HG02840 (cell line): ENCODE measurements at regions not wholly inside any gene's neighbourhood (a gene's known extent, or its start where the extent isn't known, plus 50 kb on each side); places are given as distances from the start of the nearest gene placed in this dataset.

ENCODE experiments used
- ATAC-seq: cut with Tn5 transposase; IDR thresholded peaks from one replicate; pipeline ENCODE4 v1.9.1; 2021; ENCODE audit warnings: mild to moderate bottlenecking, moderate library complexity, moderate number of reproducible peaks; ENCODE audit not compliant: unreplicated experiment, low FRiP score

DNA sequence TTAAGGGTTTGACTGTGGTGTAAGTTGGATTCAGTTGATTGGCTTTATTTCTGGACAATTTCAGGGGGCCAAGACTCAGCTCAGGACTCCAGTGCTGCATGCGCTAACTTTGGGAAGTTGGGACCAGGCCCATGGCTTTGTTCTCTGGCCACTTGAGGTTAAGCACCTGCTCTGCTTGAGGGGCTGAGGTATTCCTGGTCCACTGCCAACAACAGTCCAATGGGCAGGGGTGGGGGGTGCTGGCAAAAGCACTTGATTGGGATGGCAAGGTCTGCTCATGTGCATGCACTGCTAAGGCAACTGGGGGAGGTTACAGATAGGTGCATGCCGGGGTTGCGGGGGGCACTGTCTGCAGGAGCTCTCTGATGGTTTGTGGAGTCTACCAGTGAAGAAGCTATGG lies 52.6 kb upstream of the ASB17 start:
- ATAC-seq = no peak

DNA sequence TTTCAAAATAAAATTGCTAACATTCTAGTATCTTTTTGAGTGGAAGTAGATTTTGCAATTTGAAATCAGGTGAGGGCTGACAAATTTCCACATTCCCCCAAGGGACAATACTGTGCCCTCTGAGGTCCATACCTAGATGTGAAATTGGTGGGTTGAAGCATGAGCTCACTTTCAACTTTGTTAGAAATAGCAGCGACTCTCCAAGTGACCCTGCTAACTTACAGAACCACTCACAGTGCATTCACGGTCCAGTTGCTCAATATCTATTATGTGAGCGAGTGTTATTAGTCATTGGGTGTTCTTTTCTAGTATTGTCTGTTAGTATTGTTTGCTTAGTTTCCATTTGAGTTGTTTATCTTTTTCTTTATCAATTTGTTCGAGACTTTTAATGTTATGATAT lies 53.6 kb upstream of the ASB17 start:
- ATAC-seq = peak; percentile 67

DNA sequence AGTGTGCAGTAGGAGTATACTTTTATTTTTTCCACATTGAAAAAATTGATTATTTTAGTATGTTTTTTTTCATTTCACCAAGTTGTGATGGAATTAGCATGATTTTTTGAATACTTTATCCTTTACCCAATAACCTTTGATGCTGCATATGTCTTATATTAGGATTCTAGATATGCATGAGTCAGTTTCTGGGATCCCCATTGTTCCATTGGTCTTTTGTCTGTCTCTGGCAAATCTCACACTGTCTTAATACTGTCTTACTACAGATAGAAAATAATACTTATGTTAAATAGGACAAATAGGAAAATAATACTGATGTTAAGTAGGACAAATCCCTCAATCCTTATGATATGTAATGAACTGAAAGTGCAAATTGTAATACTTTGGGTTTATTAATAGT lies 54.3 kb upstream of the ASB17 start:
- no peak for ATAC-seq

DNA sequence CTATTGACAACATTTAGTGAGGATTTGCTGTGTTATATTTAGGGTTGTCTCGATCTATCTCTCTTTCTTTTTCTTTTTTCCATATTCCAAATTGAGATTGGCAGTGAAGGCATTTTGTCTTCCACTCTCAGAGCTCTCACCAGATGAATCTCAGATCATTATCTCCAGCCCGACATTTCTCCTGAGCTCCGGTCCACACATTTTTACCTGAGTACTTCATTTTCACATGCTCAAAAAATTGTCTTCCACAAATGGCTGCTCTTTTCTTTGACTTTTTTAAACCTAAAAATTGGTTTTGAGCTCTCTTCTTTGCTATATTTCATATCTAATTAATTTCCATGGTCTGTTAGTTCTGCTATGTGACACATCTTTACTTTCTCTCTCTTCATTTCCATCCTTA lies 56.9 kb upstream of the ASB17 start:
- no peak for ATAC-seq

DNA sequence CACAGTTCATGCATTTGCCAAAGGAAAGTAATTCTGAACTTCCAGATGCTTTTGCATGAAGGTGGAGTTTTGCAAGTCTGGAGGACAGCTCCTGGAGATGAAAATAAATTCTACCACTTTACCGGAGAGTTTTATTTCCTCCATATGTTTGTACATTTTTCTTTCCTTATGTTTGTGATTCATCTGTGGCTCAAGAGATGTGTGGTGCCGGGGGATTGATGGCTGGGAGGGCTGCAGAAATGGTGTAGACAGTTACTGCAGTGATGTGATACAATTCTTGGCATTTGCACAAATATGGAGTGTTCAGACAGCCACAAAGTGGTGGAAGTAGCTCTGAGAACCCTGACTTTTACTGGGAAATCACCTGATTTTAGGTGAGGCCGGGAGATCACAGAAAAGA lies 58.5 kb upstream of the ASB17 start:
- no peak for ATAC-seq

DNA sequence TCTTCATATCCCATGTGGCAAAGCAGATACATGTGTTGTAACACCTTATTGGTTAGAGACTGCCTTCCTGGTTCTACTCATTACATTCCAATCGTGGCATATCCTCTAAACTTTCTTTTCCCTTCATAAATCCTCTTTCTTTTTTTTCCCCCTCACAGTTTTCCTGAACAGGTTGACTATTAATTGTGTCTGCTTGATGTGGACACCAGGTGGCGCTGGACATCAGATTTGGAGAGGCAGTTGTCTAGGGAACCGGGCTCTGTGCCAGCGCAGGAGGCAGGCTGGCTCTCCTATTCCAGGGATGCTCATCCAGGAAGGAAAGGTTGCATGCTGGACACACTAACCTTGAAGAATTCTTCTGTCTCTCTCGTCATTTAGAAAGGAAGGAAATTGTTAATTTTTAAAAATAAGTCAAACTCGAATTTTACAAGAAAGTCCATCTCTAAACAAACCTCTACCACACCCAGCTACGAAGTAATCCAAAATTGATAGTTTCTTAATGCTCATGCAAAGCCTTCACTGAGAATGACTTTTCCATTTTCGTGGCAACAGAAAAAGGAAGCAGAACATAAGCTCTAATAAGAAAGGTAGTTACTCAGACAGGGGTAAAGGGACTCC lies 59.4 kb upstream of the ASB17 start:
- ATAC-seq = peak; percentile 81

DNA sequence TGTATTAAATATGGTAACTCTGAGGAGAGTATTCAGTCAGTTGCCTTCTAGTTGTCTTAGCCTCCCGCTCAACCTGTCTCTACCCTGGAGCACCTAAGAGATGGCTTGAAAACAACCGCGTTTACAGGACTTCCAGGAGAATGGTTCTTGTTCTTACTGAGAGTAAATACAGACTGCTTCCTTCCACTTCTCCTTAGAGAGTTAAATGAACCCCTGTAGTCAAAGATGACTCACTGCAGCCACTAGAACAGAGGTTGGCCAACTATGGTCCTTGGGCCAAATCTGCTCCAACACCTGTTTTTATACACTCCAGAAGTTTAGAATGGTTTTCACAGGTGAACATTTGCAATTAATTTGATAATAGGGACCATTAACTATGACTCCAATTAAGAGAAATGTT lies 60.1 kb upstream of the ASB17 start:
- no peak for ATAC-seq

DNA sequence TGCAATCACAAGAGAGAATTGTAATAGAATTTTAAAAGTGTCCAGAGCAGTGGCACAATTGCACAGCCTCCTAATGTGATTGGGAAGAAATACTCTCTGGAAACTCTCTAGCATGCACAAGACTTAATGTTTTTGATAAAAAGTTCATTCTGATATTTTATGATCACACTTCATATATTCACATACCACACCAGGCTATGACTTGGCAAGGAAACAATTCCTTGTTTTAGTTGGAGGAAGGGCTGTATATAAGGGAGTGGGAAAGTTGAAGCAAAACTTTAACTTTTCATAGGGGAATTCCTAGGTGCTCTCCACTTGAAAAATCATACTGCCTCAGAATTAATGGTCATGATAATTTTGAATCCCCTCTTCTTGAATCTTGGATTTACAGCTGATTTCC lies 61.5 kb upstream of the ASB17 start:
- ATAC-seq = no peak

DNA sequence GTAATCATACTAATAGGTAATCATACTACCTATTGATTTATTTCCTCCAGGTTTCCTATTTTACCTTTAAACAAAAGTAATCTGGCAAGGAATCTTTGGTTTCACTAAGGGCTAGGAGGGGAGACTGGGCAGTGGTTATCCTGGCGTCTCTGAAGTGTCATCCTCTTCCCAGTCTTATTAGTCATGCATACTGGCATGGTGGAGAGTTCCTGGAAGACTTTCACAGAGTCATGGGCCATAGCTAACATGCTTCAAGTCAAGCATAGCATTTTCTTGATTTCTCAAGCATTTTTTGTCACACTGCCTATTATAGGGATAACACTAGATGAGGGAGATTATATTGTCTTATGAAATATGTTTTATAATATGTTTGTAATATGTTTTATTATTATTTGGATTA lies 64.0 kb upstream of the ASB17 start:
- no peak for ATAC-seq

DNA sequence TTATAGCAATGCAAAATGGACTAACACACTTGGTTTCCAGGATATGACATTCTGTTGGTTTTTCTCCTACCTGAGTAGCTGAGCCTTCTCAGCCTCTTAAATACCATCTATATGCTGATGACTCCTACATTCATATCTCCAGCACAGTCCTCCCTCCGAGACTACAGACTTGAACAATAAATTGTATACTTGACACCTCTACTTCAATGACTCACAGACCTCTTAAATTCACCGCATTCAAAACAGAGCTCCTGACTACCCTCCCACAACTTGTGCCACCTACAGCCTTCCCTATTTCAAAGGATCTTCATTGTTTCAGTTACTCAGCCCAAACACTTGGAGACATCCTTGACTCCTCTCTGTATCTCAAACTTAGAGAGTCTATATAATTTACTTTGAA lies 66.8 kb upstream of the ASB17 start:
- ATAC-seq = no peak

DNA sequence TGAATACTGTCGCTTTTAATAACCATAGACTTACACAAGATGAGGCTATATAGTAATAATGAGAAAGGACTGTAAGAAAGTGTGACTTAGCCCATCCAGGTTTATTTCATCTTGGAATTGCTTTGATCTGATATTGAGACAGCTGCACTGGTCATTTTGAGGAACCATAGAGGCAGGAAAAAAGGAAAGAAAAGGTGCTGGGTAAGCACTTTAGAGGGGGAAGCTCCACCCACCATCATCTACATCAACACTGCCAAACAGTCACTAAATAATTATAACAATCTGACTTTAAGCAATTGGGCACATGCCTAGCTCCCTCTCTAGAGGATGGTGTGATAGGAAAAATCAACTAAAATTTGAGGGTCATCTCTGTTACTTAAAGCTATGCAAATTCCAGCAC lies 70.6 kb upstream of the ST6GALNAC3 start:
- ATAC-seq = no peak

DNA sequence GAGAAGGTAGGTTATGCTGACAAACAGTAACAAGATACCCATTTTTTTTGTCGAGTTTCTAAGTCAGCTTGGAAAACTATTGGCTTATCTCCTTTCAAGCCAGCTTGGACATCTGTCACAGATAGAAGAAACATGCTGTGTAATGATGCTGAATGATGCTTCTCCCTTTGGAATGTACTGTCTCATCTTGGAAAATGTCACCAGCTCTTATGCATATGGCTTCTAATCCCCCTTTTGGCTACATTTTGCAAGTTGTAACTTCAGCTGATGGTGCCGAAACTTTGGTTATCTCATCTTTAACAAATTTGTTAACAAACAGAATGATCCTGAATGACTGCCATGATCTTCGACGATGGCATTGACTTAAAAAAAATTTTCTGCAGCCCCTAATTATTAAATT lies 68.8 kb upstream of the ST6GALNAC3 start:
- no peak for ATAC-seq

DNA sequence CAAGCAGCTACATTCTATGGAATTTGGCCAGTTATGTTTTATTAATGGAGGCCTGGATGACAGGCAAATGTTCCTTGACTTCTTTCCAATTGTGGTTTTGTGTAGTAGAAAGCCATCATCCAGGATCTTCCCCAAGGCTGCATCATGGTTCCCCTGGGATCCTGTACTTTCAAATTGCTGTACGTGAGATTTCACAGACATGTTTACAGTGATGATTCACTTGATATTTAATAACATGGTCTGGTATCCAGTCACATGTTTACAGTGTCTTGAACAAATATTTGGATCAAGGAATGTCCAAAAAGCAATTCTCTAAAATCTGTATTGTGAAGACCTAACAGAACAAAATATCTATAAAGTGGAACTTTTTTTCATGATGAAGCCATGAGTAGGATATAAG lies 68.3 kb upstream of the ST6GALNAC3 start:
- no peak for ATAC-seq

DNA sequence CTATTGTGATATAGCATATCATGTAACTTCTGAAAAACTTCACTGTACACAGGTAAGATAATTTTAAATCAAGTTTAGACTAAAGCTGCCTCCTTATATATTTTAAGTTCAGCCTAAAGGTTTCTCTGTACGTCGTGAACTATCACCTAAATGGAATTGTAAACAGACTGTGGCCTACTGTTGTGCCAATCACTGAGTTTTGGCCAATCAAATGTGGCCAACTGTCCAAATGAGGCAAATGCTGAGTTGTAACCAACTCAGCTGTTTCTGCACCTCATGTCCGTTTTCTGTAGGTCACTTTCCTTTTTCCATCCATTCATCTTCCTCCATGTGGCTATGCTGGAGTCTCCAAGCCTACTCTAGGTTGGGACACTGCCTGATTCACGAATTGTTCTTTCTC lies 63.7 kb upstream of the ST6GALNAC3 start:
- ATAC-seq = no peak

DNA sequence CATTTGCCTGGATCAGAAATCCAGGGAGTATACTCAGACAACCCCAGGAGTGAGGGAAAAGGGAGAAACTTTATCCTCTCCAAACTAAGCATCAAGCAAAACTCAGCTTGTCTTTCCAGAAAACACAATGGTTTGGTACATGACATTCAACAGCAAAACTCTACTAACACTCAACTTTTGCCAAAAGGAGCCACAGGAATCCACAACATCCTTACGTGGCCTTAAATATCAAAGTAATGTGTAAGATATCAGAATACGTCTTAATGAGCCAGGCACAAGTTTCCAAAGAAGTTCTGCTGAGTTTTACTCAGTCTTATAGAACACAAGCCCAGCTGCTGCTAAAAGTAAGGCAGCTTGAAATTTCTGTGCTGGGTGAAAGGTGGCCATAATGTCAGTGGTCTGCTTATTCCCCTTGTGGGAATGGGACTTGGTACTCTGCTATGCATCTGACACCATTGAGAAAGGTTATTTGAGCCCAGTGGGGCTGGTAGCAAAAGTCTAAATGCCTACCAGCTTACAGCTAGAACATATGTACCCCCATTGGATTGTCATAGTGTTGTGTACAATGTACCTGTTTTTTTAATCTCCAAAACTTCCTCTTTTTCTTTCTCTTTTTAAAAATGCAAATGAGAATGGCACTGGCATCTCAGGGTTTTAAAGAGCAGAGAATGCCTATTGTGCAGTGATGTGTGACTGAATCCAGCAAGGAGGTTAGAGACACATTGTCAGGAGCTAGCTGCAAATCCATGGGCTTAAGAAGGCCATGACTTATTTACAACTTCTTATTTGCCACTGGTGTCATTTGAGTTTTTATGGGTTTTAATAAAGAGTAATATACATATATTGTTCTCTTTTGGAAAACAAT lies 62.0 kb upstream of the ST6GALNAC3 start:
- ATAC-seq = no peak

DNA sequence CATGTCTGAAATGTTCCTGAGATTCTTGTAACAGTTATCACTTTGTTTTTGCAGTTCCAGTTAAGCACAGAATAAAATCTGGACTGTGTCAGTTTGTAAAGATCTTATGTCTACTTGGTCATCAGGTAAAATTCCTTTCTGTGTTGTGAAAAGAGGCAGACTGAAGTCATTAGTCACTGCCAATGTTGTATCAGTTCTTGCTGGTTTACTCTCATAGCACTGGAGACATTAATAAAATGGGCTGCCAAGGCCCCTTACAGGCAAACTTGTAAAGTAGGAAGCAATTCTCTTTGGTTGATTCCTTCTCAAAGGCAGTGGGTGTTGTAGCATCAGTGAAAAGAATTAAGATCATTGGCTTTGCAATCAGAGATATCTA lies 61.4 kb upstream of the ST6GALNAC3 start:
- ATAC-seq = no peak

DNA sequence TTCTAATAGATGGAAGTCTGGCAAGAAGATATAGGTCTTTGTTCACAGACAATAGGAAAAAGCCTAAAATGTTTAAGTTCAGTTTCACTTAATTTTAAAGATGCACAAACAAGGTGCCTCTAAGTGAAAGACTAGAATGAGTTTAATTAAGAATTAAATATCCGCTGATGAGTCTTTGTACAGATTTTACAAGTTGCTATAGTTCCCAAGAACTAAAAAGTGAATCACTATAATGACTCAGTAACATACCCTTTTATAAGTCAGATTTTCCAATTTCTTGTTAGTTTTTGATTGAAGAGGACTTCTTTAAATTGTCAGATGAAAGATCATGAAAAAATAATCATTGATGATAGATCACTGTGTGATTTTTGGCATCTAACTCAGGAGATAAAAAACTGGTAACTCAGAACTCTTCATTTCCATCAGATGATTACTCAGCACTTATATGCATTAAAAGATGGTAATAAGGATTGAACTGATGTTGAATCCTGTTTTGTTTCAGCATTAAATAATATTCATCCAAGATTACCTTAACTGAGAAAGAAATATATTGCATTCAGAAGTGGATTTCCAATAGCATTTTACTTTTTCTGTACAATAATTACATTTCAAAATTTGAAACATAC lies 59.0 kb upstream of the ST6GALNAC3 start:
- no peak for ATAC-seq

DNA sequence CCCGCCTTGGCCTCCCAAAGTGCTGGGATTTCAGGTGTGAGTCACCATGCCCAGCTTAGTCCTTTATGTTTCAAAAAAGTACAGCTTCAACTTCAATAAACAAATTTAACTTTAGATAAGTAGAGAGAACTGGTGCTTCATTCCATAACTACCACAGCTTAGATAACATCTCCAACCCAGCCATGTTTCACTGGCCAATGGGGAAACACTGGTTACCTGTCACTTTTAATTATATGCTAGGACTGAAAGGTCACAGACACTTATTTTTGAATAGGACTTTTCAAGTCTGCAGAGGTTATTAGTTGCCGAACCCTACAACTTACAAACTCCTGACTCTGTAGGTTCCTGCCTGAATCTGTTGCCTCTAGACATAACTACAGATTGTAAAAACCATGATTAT lies 56.5 kb upstream of the ST6GALNAC3 start:
- ATAC-seq = no peak

DNA sequence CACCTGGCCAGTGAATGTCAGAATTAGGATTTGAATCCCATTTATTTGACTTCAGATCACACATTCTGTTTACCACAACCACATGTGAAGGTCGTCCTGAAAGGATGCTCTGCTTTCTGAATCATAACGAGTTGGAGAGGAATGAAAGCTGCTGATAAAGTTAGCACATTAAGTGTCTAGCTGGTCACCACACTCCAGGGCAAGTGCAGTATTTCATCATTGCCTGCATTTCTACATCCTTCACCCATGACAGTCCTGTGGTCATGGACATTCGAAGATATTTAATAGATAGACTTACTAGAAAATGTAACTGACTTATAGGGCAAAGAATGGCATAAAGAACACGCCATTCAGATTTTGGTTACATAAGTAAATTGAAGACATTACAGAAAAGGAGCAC lies 52.7 kb upstream of the ST6GALNAC3 start:
- no peak for ATAC-seq

DNA sequence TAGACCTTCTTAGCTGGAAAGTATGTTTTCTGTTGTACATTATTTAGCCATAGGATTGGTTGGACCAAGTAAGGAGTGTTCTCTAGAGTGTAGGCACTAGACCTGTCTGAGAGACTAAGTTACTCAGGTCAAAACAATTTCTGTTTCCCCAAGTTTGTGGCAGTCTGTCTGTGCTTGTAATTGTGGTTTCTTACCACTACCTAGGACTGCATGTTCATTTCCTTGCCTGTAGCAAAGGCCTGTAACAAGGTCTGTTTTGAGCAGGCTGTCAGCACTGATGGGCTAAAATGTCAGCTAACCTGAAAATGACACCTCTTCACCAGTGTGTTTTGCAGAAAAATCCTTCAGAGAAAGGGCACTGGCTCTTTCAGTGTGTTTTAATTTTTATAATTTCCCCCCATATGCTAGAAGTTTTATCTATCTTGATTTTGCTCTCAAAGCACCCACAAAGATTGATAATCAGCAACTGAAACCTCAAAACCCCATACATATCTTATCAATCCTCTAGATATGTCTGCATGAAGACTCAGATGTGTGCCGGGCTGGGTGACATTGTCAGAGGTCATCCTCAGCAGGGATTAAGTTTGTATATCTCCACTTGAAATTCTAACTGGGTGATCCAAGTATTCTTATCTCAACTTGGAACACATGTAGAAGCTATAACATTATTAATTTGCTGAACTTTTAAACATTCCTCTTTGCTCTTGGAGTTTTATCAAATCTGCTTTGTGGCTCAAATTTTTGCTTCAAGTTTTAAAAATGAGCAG lies 50.7 kb upstream of the ST6GALNAC3 start:
- ATAC-seq = no peak
